Esophagus muscularis mucosa (tissue), 4 donors: ENCODE measurements at regions not wholly inside any gene's neighbourhood (a gene's known extent, or its start where the extent isn't known, plus 50 kb on each side); places are given as distances from the start of the nearest gene placed in this dataset.
"Not testable (repeated sequence)": the region's sequence is repeated elsewhere in the genome, so short reads cannot be mapped to it uniquely, and the experiment has no call there.

ENCODE experiments used
- DNase-seq: peaks from one replicate; pipeline ENCODE4 v3.0.0-alpha.2; 2017; ENCODE audit errors: extremely low spot score
- H3K27ac ChIP-seq, 4 donors: fragments of 200-600 bp; sonication (generic); replicated peaks in 1 of 4; 1 replicate in 3 of 4; 2 replicates in 1 of 4; pipeline ENCODE4 v1.5.1; 2016 to 2019; ENCODE audit warnings: mild to moderate bottlenecking in 1 of 4
- H3K27me3 ChIP-seq, 4 donors: fragments of 200-600 bp; sonication (generic); one replicate each; pipeline versions ENCODE4 v1.5.1 to v1.6.0; 2016 to 2019
- H3K36me3 ChIP-seq, 4 donors: fragments of 200-600 bp; sonication (generic); one replicate each; pipeline ENCODE4 v1.5.1; 2016 to 2019
- H3K4me1 ChIP-seq, 4 donors: fragments of 200-600 bp; sonication (generic); one replicate each; pipeline ENCODE4 v1.5.1; 2016 to 2019
- H3K4me3 ChIP-seq, 4 donors: fragments of 200-600 bp; sonication (generic); 1 replicate in 2 of 4; 2 replicates in 2 of 4; pipeline ENCODE4 v1.5.1; 2016 to 2019; ENCODE audit warnings: mild to moderate bottlenecking in 4 of 4, moderate library complexity in 1 of 4
- H3K9me3 ChIP-seq, 4 donors: fragments of 200-600 bp; sonication (generic); 1 replicate in 3 of 4; 2 replicates in 1 of 4; pipeline ENCODE4 v1.5.1; 2016 to 2019
- EP300 ChIP-seq: sonication (generic); formaldehyde crosslinking; IDR thresholded peaks from one replicate; pipeline ENCODE4 v1.6.1; 2017; ENCODE audit warnings: antibody characterized with exemption
- POLR2A ChIP-seq: fragments of 450-650 bp; IDR thresholded peaks from one replicate; pipeline ENCODE4 v1.6.1; 2017; ENCODE audit warnings: antibody characterized with exemption, moderate library complexity, mild to moderate bottlenecking, low read depth
- POLR2AphosphoS5 ChIP-seq, 2 donors: sonication (generic); formaldehyde crosslinking; IDR thresholded peaks; one replicate each; pipeline ENCODE4 v1.6.1; 2017; ENCODE audit warnings: antibody characterized with exemption in 2 of 2
- WGBS: methylation state at CpG from one replicate; pipeline ENCODE4 v1.1.5; 2018; 5-methylcytosine and 5-hydroxymethylcytosine counted together
- intact Hi-C: fragments of 100-400 bp; cut with DNase I; formaldehyde crosslinking; loops from one replicate; pipeline ENCODE4 v1.15.1; 2023
- TF ChIP-seq, protein P1 (sequence below), 3 experiments: fragments of 200-600 bp in 2 of 3; fragments of 450-650 bp in 1 of 3; sonication (generic) in 2 of 3; IDR thresholded peaks; one replicate each; pipeline ENCODE4 v1.5.1; 2017 to 2019; ENCODE audit warnings: antibody characterized with exemption in 3 of 3, mild to moderate bottlenecking in 2 of 3, moderate library complexity in 1 of 3

GRCh38 chr5:50898966-50899365, 232.5 kb downstream of the PARP8 start:
- Histone ChIP-seq H3K4me1 (peaks cover 0 to 12% (median 10%) of the 10 kb centered on the region in 4 donors), H3K27ac (no peak overlapping the region), H3K4me3 (no peak overlapping the region), H3K9me3 (no peaks in the 10 kb centered on the region), H3K27me3 (no peaks in the 10 kb centered on the region), H3K36me3 (no peaks in the 10 kb centered on the region)
- no peak for DNase-seq
- intact Hi-C loops = no loop called here
- TF ChIP-seq POLR2A (no peak), POLR2AphosphoS5 (IDR thresholded peaks at IDR 0.05) (no peak), EP300 (no peak)
- TF ChIP-seq, protein P1, sequence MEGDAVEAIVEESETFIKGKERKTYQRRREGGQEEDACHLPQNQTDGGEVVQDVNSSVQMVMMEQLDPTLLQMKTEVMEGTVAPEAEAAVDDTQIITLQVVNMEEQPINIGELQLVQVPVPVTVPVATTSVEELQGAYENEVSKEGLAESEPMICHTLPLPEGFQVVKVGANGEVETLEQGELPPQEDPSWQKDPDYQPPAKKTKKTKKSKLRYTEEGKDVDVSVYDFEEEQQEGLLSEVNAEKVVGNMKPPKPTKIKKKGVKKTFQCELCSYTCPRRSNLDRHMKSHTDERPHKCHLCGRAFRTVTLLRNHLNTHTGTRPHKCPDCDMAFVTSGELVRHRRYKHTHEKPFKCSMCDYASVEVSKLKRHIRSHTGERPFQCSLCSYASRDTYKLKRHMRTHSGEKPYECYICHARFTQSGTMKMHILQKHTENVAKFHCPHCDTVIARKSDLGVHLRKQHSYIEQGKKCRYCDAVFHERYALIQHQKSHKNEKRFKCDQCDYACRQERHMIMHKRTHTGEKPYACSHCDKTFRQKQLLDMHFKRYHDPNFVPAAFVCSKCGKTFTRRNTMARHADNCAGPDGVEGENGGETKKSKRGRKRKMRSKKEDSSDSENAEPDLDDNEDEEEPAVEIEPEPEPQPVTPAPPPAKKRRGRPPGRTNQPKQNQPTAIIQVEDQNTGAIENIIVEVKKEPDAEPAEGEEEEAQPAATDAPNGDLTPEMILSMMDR (IDR thresholded peaks at IDR 0.05) = no peak

- Histone ChIP-seq H3K4me3 (no peak overlapping the region), H3K36me3 (no peaks in the 10 kb centered on the region), H3K9me3 (no peaks in the 10 kb centered on the region), H3K27ac (no peak overlapping the region), H3K4me1 (peaks cover 0 to 12% (median 10%) of the 10 kb centered on the region in 4 donors), H3K27me3 (no peaks in the 10 kb centered on the region)
- intact Hi-C loops = no loop called here
- no peak for DNase-seq
- TF ChIP-seq, protein P1 (IDR thresholded peaks at IDR 0.05) = no peak
- TF ChIP-seq POLR2AphosphoS5 (IDR thresholded peaks at IDR 0.05) (no peak), POLR2A (no peak), EP300 (no peak)
- 69% methylated on average over 3 of the region's 3 CpGs for WGBS
These were observed 234.6 kb downstream of the PARP8 start for GRCh38 chr5:50900952-50901510.

DNA sequence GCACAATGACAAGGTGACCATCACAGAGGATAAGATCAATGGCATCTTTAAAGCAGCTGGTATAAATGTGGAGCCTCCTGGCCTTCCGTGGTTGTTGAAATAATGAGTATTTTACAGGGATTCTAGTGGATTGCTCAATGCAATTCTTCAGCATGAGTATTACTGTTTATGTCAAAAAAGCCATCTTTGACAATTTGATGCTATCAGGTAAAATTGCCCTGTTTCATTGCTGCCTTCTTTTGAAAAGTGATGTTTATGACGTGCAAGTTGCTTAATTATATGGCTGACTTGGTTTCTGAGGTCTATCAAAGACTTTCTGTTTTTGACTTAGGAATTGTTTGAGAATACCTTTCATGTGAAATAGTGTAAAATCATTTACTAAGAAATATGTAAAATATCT, 237.2 kb downstream of the PARP8 start:
- Histone ChIP-seq H3K4me1 (peaks cover 0 to 12% (median 10%) of the 10 kb centered on the region in 4 donors), H3K27ac (no peak overlapping the region), H3K36me3 (no peaks in the 10 kb centered on the region), H3K27me3 (no peaks in the 10 kb centered on the region), H3K4me3 (no peak overlapping the region), H3K9me3 (no peaks in the 10 kb centered on the region)
- intact Hi-C loops = no loop called here
- 88% methylated on average over 2 of the region's 2 CpGs for WGBS
- TF ChIP-seq, protein P1 (IDR thresholded peaks at IDR 0.05) = no peak
- TF ChIP-seq POLR2AphosphoS5 (IDR thresholded peaks at IDR 0.05) (no peak), EP300 (no peak), POLR2A (no peak)
- no peak for DNase-seq

GRCh38 chr5:50905996-50906570, 239.6 kb downstream of the PARP8 start:
- Histone ChIP-seq H3K9me3 (no peaks in the 10 kb centered on the region), H3K27ac (no peak overlapping the region), H3K27me3 (no peaks in the 10 kb centered on the region), H3K4me3 (no peak overlapping the region), H3K36me3 (no peaks in the 10 kb centered on the region), H3K4me1 (peaks cover 0 to 3% (median 2%) of the 10 kb centered on the region in 4 donors)
- WGBS = 72% methylated on average over 2 of the region's 2 CpGs
- intact Hi-C loops = no loop called here
- TF ChIP-seq POLR2A = no peak
- no peak for TF ChIP-seq EP300
- TF ChIP-seq, protein P1 (IDR thresholded peaks at IDR 0.05) = no peak
- TF ChIP-seq POLR2AphosphoS5 (IDR thresholded peaks at IDR 0.05) = no peak
- DNase-seq = no peak

DNA sequence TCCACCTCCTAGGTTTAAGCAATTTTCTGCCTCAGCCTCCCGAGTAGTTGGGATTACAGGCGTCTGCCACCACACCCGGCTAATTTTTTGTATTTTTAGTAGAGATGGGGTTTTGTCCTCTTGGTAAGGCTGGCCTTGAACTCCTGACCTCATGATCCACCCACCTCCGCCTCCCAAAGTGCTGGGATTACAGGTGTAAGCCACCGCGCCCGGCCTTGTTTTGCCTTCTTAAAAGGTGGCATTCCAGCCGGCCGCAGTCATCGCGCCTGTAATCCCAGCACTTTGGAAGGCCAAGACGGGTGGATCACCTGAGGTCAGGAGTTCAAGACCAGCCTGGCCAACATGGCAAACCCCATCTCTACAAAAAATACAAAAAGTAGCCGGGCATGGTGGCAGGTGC, 253.7 kb downstream of the PARP8 start:
- intact Hi-C loops = not testable (repeated sequence)
- WGBS = 88% methylated on average over 13 of the region's 13 CpGs

More for the DNA sequence above, 253.7 kb downstream of the PARP8 start:
- not testable (repeated sequence) for H3K36me3 ChIP-seq, DNase-seq, H3K4me3 ChIP-seq, H3K9me3 ChIP-seq, H3K4me1 ChIP-seq, H3K27ac ChIP-seq
- H3K27me3 ChIP-seq = peaks cover 0 to 17% (median 0%) of the 10 kb centered on the region in 4 donors
